WI38 (cell line): ENCODE measurements at regions not wholly inside any gene's neighbourhood (a gene's known extent, or its start where the extent isn't known, plus 50 kb on each side); places are given as distances from the start of the nearest gene placed in this dataset.

Experiments
- H3K4me3 ChIP-seq: 2 replicates; pipeline ENCODE4 v1.5.1; 2011; ENCODE audit warnings: low read depth, mild to moderate bottlenecking, control low read depth, low read length
- TF ChIP-seq, protein P1 (sequence below): IDR thresholded peaks from 2 replicates; pipeline ENCODE4 v1.5.1; 2012; ENCODE audit warnings: low read depth, mild to moderate bottlenecking, control low read depth, low read length

DNA sequence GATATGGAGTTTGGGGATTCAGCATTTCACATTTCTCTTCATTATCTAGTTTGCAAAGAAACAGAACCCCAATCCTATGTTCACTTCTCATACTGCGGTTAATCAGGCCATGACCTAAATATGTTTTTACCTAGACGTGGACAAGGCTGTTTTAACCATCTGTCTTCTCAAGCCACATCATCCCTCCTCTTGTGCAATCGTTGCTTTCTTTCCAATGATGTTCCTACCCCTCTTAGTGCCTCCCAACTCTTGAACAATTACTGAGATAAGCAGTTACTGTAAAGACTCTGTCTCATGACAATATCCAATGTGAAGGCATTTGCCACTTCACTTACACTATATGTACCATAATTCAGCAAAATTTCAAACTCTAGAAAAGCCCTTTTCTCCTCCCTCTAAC, 406.2 kb downstream of the LIG4 start:
- H3K4me3 ChIP-seq: no peak overlapping the region
- TF ChIP-seq, protein P1, sequence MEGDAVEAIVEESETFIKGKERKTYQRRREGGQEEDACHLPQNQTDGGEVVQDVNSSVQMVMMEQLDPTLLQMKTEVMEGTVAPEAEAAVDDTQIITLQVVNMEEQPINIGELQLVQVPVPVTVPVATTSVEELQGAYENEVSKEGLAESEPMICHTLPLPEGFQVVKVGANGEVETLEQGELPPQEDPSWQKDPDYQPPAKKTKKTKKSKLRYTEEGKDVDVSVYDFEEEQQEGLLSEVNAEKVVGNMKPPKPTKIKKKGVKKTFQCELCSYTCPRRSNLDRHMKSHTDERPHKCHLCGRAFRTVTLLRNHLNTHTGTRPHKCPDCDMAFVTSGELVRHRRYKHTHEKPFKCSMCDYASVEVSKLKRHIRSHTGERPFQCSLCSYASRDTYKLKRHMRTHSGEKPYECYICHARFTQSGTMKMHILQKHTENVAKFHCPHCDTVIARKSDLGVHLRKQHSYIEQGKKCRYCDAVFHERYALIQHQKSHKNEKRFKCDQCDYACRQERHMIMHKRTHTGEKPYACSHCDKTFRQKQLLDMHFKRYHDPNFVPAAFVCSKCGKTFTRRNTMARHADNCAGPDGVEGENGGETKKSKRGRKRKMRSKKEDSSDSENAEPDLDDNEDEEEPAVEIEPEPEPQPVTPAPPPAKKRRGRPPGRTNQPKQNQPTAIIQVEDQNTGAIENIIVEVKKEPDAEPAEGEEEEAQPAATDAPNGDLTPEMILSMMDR: no peak

DNA sequence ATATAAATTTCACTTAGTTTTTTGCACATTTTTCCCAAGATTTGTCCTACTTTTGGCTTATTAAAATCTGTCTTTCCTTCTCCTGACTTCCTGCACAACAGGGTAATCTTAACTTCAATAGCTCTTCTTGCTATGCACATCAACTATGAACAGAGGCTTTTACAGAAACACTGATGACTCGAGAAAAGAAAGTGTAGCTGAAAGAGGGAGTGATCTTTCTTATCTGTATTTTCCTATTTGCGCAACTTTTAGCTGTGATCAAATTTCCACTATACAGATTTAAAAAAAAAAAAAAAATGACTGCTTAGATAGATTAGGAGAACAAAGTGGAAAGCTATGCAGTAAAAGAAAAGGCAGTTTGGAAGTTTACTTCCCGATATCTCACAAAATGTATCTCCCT, 406.9 kb downstream of the LIG4 start:
- TF ChIP-seq, protein P1: no peak

DNA sequence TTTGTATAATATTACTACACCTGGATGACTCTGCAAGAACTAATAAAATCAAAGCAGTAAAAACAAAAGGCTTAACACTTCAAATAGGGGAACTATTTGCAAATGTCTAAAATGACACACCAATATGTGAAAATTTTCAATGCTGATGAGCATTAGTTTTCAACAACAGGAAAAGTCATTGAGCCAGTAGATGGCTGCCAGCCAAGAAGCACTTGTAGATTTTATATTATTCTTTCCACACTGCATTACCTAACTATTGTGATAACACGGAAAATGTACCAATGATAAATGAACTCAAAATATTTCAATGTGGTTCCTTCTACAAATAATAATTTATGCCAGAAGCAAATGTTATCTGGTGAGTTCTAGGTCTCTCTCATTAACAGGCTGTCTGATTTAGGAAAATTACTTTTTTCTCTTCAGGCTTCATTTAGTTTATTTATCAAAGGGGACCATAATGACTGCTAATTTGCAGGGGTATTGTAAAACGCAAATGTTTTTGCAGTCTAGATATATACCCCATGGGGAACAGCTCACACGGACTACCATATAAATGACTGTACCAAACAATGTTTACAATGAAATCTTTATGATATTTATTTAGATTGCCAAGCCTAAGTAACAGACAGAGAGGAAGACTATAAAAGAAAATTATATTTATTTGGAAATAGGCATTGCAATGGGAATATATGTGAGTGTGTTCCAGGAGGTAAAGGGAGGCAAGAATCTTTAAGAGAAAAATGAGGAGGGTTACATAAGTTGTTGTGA, 407.8 kb downstream of the LIG4 start:
- TF ChIP-seq, protein P1: no peak
- H3K4me3 ChIP-seq: no peak overlapping the region

More for the DNA sequence above, 406.9 kb downstream of the LIG4 start:
- H3K4me3 ChIP-seq: no peak overlapping the region

DNA sequence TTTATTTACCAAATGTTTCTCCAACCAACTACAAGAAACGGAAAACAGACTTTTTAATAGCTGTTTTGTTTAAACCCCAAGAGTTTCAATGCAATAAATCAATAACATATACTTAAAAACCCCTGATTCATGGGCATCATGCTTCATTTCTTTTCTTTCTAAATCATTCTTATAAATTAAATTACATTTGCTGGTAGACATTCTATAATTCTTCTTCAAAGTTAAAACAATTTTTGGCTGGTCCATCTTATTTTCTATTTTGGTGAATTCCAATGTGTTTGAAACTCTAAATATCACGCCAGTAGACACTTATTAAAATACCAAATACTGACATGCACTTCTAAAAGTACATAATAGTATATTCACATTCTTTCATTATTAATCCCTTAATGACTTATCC, 408.6 kb downstream of the LIG4 start:
- no peak overlapping the region for H3K4me3 ChIP-seq
- TF ChIP-seq, protein P1: no peak

DNA sequence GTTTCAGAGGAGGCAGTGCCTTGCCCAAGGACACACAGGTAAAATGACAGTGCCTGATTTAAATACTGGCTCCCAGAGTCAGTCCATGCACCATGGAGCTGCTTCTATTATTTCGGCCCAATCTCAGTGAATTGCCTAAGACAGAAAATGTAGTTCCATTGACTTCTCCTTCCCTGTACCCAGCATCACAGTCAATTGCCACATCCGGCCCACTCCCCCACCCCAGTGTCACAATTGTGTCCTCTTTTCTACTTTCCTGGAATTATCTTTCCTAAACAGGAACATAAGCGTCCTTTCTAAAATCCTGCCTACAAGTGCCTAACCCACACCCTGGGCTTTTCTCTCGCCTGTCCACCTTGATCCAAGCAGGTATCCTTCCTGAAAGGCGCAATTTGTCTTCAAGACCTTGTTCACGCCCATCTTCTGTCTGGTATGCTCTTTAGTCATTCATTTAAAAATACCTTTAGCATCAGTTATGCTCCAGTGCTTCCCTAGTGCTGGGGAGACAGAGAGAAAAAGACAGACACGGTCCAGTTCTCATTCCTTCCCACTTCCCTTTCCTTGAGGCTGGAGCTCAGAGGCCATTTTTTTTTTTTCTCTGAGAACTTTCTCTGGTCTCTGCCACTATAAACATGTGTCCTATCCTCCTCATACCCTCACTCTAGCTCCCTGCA, 411.4 kb downstream of the LIG4 start:
- TF ChIP-seq, protein P1: no peak
- no peak overlapping the region for H3K4me3 ChIP-seq

DNA sequence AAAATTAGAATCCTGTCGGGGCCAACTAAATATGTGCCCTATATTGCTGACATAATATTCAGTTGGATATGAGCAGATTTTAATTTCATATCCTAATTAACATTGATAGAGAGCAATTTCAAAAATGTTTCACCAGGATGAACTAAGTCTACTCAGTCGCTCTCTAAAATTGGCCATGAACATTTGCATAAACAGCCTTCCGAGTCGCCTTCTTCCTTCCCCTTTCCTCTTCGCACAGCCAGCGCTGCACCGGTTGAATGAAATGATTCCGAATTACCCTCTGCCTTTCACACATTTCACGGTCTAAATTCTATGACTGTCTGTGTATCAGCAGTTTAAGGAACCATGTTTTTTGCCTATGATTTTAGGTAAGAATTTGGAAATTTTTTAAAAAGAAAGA, 413.7 kb downstream of the LIG4 start:
- no peak overlapping the region for H3K4me3 ChIP-seq
- TF ChIP-seq, protein P1: no peak

DNA sequence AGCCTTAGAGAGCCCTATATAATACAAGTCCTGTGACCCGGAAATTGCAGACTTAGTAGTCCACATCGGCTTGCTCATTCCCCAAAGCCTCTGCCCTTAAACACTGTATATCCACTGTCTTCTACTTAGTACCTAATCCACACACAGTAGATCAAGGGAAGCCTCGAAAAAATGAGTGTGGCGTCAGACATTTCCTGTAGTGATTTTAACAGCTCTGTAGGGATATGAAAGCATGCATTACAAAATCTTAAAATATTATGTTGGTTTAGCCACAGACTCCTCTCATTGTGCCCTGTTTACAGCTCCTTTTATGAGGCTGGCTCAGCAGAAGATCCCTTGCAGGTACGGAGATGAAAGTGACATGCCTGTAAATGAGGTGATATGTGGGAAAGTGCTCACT, 416.3 kb downstream of the LIG4 start:
- TF ChIP-seq, protein P1: no peak

More for the DNA sequence above, 416.3 kb downstream of the LIG4 start:
- H3K4me3 ChIP-seq: no peak overlapping the region
